GM12874 (cell line): ENCODE measurements at regions not wholly inside any gene's neighbourhood (a gene's known extent, or its start where the extent isn't known, plus 50 kb on each side); places are given as distances from the start of the nearest gene placed in this dataset.

Experiments used
- CTCF ChIP-seq: IDR thresholded peaks from 2 replicates; pipeline ENCODE4 v1.5.1; 2011; ENCODE audit warnings: low read depth, mild to moderate bottlenecking, control low read depth, low read length, moderate library complexity; ENCODE audit not compliant: insufficient read depth

DNA sequence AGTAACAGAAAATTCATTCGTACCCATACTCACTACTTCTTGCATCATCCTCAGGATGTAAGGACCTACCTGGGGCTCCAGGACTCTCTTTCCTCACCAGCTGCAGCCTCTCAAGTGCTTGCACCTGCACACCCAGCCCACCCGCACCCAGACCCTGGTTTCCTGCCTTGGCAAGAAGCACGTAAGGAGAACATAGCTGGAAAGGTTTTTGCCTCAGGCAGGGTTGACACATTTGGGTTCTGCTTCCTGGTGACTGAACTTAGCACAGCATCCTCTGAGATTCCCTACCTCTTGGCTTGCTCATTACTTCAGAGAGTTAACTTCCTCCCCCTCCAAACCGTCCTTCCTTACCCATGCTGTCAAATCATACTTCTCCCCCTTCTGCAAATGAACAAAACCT is 556.9 kb downstream of the CD83 start:
- TF ChIP-seq CTCF: no peak

DNA sequence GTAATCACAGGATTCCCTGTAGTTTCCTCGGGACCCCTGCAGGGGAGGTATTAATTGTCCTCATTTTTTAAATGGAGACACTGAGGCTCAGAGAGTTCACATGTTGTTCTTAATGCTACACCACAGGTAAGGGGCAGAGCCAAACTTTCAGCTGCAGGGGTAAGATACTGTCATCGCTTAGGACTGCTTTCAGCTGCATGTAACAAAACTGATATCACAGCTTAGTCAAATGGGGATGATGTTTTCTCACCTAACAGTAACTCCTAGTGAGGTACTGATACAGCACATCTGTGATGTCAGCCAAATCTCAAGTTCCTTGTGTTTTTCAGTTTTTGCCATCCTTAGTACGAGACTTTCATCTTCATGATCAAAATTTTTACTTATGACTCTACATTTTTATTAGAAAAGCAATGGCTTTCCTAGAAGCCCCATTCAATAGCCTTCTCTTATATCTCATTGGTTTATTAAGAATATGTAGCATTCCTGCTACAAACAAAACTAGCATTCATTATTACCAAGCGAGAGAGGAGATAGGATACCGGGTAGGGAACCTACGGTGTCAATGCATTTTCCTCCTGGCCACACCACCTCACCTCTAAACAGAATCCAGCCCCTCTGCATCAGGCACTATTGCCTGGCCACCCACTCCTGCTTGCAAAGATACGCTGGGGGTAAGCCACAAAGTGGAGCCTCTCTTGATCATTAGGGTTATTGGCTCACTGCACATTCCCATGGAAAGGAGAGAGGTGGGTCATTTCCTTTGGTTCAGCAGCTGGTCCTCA is 557.5 kb downstream of the CD83 start:
- no peak for TF ChIP-seq CTCF

GRCh38 chr6:14676064-14676463 is 558.5 kb downstream of the CD83 start:
- no peak for TF ChIP-seq CTCF

DNA sequence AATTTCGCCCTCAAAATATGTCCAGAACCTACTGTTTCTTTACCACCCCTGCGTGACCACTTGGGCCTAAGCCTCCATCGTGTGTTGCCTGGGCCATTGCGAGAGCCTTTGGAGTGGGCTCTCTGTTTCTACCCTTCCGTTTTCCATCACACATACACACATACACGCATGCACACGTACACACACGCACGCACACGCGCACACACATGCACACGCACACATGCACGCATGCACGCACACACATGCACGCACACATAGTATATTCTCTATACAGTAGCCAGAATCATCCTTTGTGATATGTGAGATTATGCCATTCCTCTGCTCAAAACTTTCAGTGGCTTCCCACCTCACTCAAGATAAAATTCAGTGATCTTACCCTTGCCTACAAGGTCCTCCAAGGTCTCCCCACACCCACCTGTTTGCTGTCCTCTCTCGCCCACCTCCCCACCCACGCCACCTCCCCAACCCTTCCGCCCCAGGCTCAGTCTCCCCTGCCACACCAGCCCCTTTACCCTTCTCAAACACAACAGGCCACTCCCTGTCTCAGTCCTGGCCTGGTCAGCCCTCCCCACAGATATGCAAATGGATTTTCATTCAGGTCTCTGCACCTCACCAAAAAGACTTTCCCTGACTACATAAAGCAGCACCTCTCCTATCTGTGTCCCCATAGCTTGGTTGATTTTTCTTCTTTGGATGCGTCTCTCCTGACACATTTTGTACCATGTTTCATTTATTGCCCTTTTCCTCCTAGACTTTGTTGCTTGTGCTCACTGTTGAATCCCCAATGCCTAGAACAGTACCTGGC is 559.6 kb downstream of the CD83 start:
- TF ChIP-seq CTCF: no peak

DNA sequence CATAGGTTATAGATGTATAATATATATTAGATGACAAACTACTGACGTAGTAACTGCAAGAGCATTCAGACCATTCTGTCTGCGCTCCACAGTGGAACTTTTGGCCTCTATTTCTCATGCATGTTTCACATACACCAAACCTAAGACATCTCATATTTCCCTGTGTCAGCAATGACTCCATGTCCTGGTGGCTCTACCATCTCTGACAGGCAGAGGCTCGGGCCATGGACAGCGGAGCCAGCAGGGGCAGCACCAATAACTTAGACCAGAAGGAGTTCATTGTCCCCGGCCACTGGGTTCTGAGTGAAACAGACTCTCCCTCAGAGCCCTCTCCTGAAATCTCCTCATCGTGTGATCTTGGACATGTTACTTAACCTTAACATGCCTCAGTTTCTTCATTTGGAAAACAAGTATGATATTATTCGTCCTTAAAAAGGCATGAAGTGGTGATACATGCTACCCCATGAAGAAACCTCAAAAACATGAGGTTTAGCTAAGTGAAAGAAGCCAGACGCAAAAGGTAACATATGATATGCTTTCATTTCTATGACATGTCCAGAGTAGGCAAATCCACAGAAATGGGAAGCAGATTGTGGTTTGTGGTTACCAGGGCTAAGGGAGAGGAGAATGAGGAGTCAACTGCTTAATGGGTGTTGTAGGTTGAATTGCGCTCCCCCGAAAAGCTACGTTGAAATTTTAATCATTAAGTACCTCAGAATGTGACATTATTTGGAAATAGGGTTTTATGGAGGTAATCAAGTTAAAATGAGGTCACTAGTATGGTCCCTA is 564.0 kb upstream of the JARID2 start:
- TF ChIP-seq CTCF: no peak

GRCh38 chr6:14682812-14683211 is 563.1 kb upstream of the JARID2 start:
- no peak for TF ChIP-seq CTCF

DNA sequence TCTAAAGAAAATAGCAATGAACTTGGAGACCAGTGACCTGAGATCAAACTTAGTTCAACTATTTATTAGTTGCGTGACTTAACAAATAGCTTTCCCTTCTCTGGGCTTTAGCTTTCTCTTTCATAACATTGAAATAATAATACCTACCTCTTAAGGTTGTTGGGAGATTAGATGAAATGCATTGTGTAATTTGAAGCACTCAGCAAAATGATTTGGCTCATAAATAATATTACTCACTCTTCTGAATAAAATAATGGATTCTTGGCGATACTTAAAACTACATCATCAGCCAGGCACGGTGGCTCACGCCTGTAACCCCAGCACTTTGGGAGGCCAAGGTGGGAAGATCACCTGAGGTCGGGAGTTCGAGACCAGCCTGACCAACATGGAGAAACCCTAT is 556.2 kb upstream of the JARID2 start:
- TF ChIP-seq CTCF: no peak
